SK-N-SH (cell line): ENCODE measurements at regions not wholly inside any gene's neighbourhood (a gene's known extent, or its start where the extent isn't known, plus 50 kb on each side); places are given as distances from the start of the nearest gene placed in this dataset.

Experiments
- CTCF ChIA-PET: fragments of 300-600, 350-600 bp; formaldehyde crosslinking; extraction: SDS; loops from one replicate; lab custom pipeline; 2021; lab: Yijun Ruan, JAX
- POLR2A ChIA-PET: fragments of 350-600 bp; sonication (Branson Sonifier 250); formaldehyde crosslinking; extraction: SDS; loops from one replicate; lab custom pipeline; 2020; ENCODE audit warnings: antibody characterized with exemption, inconsistent platforms; lab: Yijun Ruan, JAX
- DNase-seq: peaks from one replicate; pipeline ENCODE4 v3.0.0; 2012
- H2AFZ ChIP-seq: fragments of 200-600 bp; sonication (generic); 2 replicates; pipeline ENCODE4 v1.8.1; 2016; ENCODE audit warnings: antibody characterized with exemption, mild to moderate bottlenecking, low read depth
- H3F3A ChIP-seq: fragments of 200-600 bp; sonication (generic); replicated peaks from 2 replicates; pipeline ENCODE3; 2016; ENCODE audit warnings: antibody characterized with exemption, mild to moderate bottlenecking; ENCODE audit not compliant: insufficient read depth
- H3K27ac ChIP-seq, 2 experiments: fragments of 200-500 bp in 1 of 2; fragments of 200-600 bp in 1 of 2; sonication (Bioruptor generic) in 1 of 2; sonication (generic), shearing (Covaris generic) in 1 of 2; 2 replicates each; pipeline versions ENCODE4 v1.5.1 to v1.6.1; 2014 to 2016; ENCODE audit warnings: low read depth in 2 of 2, inconsistent platforms in 1 of 2, low read length in 1 of 2, mild to moderate bottlenecking in 1 of 2, mixed read lengths in 1 of 2
- H3K27me3 ChIP-seq: fragments of 200-600 bp; sonication (generic), shearing (Covaris generic); 2 replicates; pipeline ENCODE4 v1.6.1; 2016; ENCODE audit warnings: mixed run types; ENCODE audit not compliant: insufficient read depth
- H3K36me3 ChIP-seq, 2 experiments: fragments of 200-500 bp in 1 of 2; fragments of 200-600 bp in 1 of 2; sonication (Bioruptor generic) in 1 of 2; sonication (generic) in 1 of 2; replicated peaks in 1 of 2; 2 replicates each; pipeline versions ENCODE3 to v1.5.1; 2014 to 2016; ENCODE audit warnings: low read length in 1 of 2, mild to moderate bottlenecking in 1 of 2; ENCODE audit not compliant: insufficient read depth in 2 of 2, control insufficient read depth in 1 of 2
- H3K4me1 ChIP-seq, 2 experiments: fragments of 200-500 bp in 1 of 2; fragments of 200-600 bp in 1 of 2; sonication (Bioruptor generic) in 1 of 2; sonication (generic), shearing (Covaris generic) in 1 of 2; 2 replicates each; pipeline versions ENCODE4 v1.5.1 to v1.6.1; 2014 to 2016; ENCODE audit warnings: low read depth in 1 of 2, low read length in 1 of 2, mixed run types in 1 of 2; ENCODE audit not compliant: insufficient read depth in 2 of 2, control insufficient read depth in 1 of 2
- H3K4me2 ChIP-seq: fragments of 200-600 bp; sonication (generic), shearing (Covaris generic); 2 replicates; pipeline ENCODE4 v1.6.1; 2017; ENCODE audit warnings: mixed run types
- H3K4me3 ChIP-seq, 2 experiments: fragments of 200-500 bp in 1 of 2; fragments of 200-600 bp in 1 of 2; sonication (Bioruptor generic) in 1 of 2; sonication (generic), shearing (Covaris generic) in 1 of 2; 2 replicates each; pipeline versions ENCODE4 v1.5.1 to v1.8.1; 2014 to 2016; ENCODE audit warnings: low read depth in 2 of 2, inconsistent platforms in 1 of 2, low read length in 1 of 2, mild to moderate bottlenecking in 1 of 2, mixed read lengths in 1 of 2, moderate library complexity in 1 of 2
- H3K79me2 ChIP-seq: fragments of 200-600 bp; sonication (generic); 2 replicates; pipeline ENCODE4 v1.8.1; 2017; ENCODE audit warnings: mild to moderate bottlenecking; ENCODE audit not compliant: insufficient read depth
- H3K9ac ChIP-seq: fragments of 200-600 bp; sonication (generic); 2 replicates; pipeline ENCODE4 v1.6.1; 2017; ENCODE audit warnings: mixed run types
- H3K9me2 ChIP-seq: fragments of 200-600 bp; sonication (generic); 2 replicates; pipeline ENCODE4 v1.6.1; 2017; ENCODE audit warnings: mixed run types
- H3K9me3 ChIP-seq: fragments of 200-600 bp; sonication (generic); 2 replicates; pipeline ENCODE4 v1.6.1; 2017; ENCODE audit warnings: mixed run types, mild to moderate bottlenecking, moderate library complexity
- H4K20me1 ChIP-seq: fragments of 200-600 bp; sonication (generic); 2 replicates; pipeline ENCODE4 v1.6.1; 2017; ENCODE audit warnings: mild to moderate bottlenecking, mixed run types; ENCODE audit not compliant: insufficient read depth
- ELF1 ChIP-seq: IDR thresholded peaks from 2 replicates; pipeline ENCODE4 v1.4.0; 2012
- EZH2phosphoT487 ChIP-seq: fragments of 200-600 bp; sonication (generic); IDR thresholded peaks from 2 replicates; pipeline ENCODE4 v1.6.1; 2017; ENCODE audit warnings: low read depth, mixed run types, mild to moderate bottlenecking, antibody characterized with exemption, moderate library complexity, borderline replicate concordance
- FOSL2 ChIP-seq: IDR thresholded peaks from 2 replicates; pipeline ENCODE4 v1.4.0; 2012; ENCODE audit warnings: low read depth, mild to moderate bottlenecking, moderate library complexity, borderline replicate concordance
- FOXJ3 ChIP-seq: sonication (generic); formaldehyde crosslinking; IDR thresholded peaks from 2 replicates; pipeline ENCODE4 v1.5.1; 2020; ENCODE audit warnings: mild to moderate bottlenecking, missing genetic modification reagents
- JUND ChIP-seq: IDR thresholded peaks from 2 replicates; pipeline ENCODE4 v1.4.0; 2012
- MEF2A ChIP-seq: IDR thresholded peaks from 2 replicates; pipeline ENCODE4 v1.4.0; 2012; ENCODE audit warnings: low read depth, borderline replicate concordance
- NFIC ChIP-seq: IDR thresholded peaks from 2 replicates; pipeline ENCODE4 v1.4.0; 2012; ENCODE audit warnings: borderline replicate concordance
- RFX5 ChIP-seq: IDR thresholded peaks from 2 replicates; pipeline ENCODE4 v1.6.1; 2012; ENCODE audit warnings: mild to moderate bottlenecking, improper control_type of control experiment, low read length
- RXRA ChIP-seq: IDR thresholded peaks from 2 replicates; pipeline ENCODE4 v1.4.0; 2012; ENCODE audit warnings: low read depth, mild to moderate bottlenecking, borderline replicate concordance
- SIN3A ChIP-seq: IDR thresholded peaks from 2 replicates; pipeline ENCODE4 v1.6.1; 2012; ENCODE audit warnings: low read depth, mild to moderate bottlenecking, low read length, moderate library complexity, borderline replicate concordance
- SMC3 ChIP-seq: IDR thresholded peaks from 2 replicates; pipeline ENCODE4 v1.6.1; 2012; ENCODE audit warnings: low read depth, low read length, improper control_type of control experiment
- TCF12 ChIP-seq: IDR thresholded peaks from 2 replicates; pipeline ENCODE4 v1.4.0; 2012
- TEAD4 ChIP-seq: IDR thresholded peaks from 2 replicates; pipeline ENCODE4 v1.4.0; 2012; ENCODE audit warnings: mild to moderate bottlenecking, borderline replicate concordance; ENCODE audit not compliant: insufficient read depth
- YY1 ChIP-seq: IDR thresholded peaks from 2 replicates; pipeline ENCODE4 v1.4.0; 2012; ENCODE audit warnings: low read depth, mild to moderate bottlenecking
- ZBTB33 ChIP-seq: IDR thresholded peaks from 2 replicates; pipeline ENCODE4 v1.4.0; 2012; ENCODE audit warnings: low read depth, borderline replicate concordance
- WGBS: methylation state at CpG from one replicate; pipeline ENCODE4 v1.1.6; 2017; ENCODE audit warnings: low lambda C conversion rate; 5-methylcytosine and 5-hydroxymethylcytosine counted together
- TF ChIP-seq, protein P1 (sequence below): fragments of 150-350 bp; IDR thresholded peaks from 2 replicates; pipeline ENCODE4 v1.6.1; 2016; ENCODE audit warnings: mild to moderate bottlenecking, low read depth, low read length
- TF ChIP-seq, protein P2 (sequence below): fragments of 200-600 bp; sonication (generic); IDR thresholded peaks from 2 replicates; pipeline ENCODE4 v1.6.1; 2017; ENCODE audit warnings: antibody characterized with exemption, mild to moderate bottlenecking, moderate library complexity
- TF ChIP-seq, protein P3 (sequence below): fragments of 150-350 bp; IDR thresholded peaks from 2 replicates; pipeline ENCODE4 v1.6.1; 2017; ENCODE audit warnings: antibody characterized with exemption, low read length, low read depth, borderline replicate concordance

DNA sequence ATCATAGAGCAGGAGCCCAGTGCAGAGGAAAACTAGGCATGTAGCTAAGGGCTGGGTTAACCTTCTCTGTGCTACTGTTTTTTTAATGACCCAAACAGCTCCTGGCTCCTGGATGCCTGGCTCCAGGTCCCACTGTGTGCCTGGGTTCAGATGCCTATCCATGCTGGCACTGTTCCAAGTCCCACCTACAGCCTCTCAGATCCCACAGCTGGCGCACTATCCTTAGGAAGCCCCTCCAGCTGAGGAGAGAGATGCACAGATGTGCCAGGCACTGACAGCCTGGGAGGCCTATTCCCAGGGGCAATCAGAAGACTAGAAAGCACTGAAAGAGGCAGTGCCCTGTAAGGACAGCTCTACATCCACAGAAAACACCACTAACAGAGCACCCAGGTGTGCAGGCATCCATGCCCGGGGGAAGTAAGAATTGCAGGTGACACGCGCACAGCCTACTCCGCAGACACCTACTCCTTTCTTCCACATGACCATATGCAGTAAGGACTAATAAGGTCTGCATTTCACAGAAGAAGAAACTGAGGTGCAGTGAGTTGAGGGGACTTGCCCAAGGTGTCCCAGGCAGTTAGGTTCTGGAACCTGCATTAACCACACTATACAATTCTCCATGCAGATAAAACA, 51.2 kb downstream of the PITPNM2 start:
- no peak overlapping the region for H3K4me3 ChIP-seq
- no peaks in the 10 kb centered on the region for H3K79me2 ChIP-seq
- H3F3A ChIP-seq = no peaks in the 10 kb centered on the region
- H3K9ac ChIP-seq = no peak overlapping the region
- H2AFZ ChIP-seq = no peak overlapping the region
- ChIA-PET CTCF (interaction anchor here (0.7 kb wide), 1 partner anchor 21 kb away, joined by 3 read pairs; no protein-coding TSS in a partner anchor), POLR2A (no interaction called here)
- H3K4me2 ChIP-seq = no peak overlapping the region
- peaks cover 0 to 17% of the 10 kb centered on the region in 2 experiments; a peak in 1 of 4 replicates for H3K4me1 ChIP-seq
- 96% methylated on average over 5 of the region's 5 CpGs for WGBS
- H3K9me2 ChIP-seq = no peaks in the 10 kb centered on the region
- H3K9me3 ChIP-seq = no peaks in the 10 kb centered on the region
- H4K20me1 ChIP-seq = no peaks in the 10 kb centered on the region
- no peak overlapping the region for H3K27ac ChIP-seq
- H3K27me3 ChIP-seq = no peaks in the 10 kb centered on the region
- peak; percentile 57 for DNase-seq
- no peaks in the 10 kb centered on the region for H3K36me3 ChIP-seq
- TF ChIP-seq TEAD4 (no peak), RXRA (no peak)

DNA sequence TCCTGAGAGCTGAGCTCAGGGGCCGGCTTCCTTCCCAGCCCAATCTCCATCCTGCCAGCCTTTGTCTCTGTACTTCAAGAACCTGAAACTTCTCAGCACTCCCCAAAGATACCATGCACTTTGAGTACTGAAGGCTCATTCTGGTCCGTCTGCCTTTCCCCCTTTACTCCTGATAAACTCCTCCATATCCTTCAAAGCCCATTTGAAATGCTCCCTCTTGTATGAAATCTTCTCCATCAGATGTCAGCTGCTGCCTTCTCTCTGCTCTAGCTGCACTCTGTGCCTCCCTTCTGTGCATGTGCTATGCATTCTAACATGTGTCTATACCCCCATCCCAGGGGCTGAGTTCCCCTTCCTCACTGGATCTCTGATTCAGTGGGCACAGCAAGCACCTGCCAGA, 52.1 kb downstream of the PITPNM2 start:
- Histone ChIP-seq H4K20me1 (no peaks in the 10 kb centered on the region), H3K27ac (no peak overlapping the region), H3K4me2 (no peak overlapping the region), H3K9ac (no peak overlapping the region), H3K9me2 (no peaks in the 10 kb centered on the region), H3K4me3 (no peak overlapping the region), H3K79me2 (no peaks in the 10 kb centered on the region), H3K36me3 (no peaks in the 10 kb centered on the region), H3K27me3 (no peaks in the 10 kb centered on the region), H3F3A (no peaks in the 10 kb centered on the region), H3K9me3 (no peaks in the 10 kb centered on the region), H2AFZ (no peak overlapping the region), H3K4me1 (peaks cover 0 to 23% of the 10 kb centered on the region in 2 experiments; a peak in 1 of 4 replicates)
- ChIA-PET POLR2A (no interaction called here), CTCF (interaction anchor here (0.6 kb wide), 1 partner anchor 162 kb away, joined by 3 read pairs; no protein-coding TSS in a partner anchor)
- WGBS = 88% methylated on average over 2 of the region's 2 CpGs
- no peak for TF ChIP-seq TCF12
- TF ChIP-seq FOSL2 = no peak
- no peak for TF ChIP-seq SMC3
- no peak for TF ChIP-seq NFIC
- no peak for TF ChIP-seq JUND
- no peak for TF ChIP-seq RFX5
- TF ChIP-seq ZBTB33 = no peak
- TF ChIP-seq FOXJ3 (CRISPR knock-in tag) = no peak
- TF ChIP-seq, protein P1, sequence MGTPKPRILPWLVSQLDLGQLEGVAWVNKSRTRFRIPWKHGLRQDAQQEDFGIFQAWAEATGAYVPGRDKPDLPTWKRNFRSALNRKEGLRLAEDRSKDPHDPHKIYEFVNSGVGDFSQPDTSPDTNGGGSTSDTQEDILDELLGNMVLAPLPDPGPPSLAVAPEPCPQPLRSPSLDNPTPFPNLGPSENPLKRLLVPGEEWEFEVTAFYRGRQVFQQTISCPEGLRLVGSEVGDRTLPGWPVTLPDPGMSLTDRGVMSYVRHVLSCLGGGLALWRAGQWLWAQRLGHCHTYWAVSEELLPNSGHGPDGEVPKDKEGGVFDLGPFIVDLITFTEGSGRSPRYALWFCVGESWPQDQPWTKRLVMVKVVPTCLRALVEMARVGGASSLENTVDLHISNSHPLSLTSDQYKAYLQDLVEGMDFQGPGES = no peak
- no peak for TF ChIP-seq MEF2A
- no peak for TF ChIP-seq ELF1
- no peak for TF ChIP-seq EZH2phosphoT487
- no peak for TF ChIP-seq YY1
- TF ChIP-seq, protein P2, sequence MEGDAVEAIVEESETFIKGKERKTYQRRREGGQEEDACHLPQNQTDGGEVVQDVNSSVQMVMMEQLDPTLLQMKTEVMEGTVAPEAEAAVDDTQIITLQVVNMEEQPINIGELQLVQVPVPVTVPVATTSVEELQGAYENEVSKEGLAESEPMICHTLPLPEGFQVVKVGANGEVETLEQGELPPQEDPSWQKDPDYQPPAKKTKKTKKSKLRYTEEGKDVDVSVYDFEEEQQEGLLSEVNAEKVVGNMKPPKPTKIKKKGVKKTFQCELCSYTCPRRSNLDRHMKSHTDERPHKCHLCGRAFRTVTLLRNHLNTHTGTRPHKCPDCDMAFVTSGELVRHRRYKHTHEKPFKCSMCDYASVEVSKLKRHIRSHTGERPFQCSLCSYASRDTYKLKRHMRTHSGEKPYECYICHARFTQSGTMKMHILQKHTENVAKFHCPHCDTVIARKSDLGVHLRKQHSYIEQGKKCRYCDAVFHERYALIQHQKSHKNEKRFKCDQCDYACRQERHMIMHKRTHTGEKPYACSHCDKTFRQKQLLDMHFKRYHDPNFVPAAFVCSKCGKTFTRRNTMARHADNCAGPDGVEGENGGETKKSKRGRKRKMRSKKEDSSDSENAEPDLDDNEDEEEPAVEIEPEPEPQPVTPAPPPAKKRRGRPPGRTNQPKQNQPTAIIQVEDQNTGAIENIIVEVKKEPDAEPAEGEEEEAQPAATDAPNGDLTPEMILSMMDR = no peak
- TF ChIP-seq SIN3A = no peak
- TF ChIP-seq, protein P3, sequence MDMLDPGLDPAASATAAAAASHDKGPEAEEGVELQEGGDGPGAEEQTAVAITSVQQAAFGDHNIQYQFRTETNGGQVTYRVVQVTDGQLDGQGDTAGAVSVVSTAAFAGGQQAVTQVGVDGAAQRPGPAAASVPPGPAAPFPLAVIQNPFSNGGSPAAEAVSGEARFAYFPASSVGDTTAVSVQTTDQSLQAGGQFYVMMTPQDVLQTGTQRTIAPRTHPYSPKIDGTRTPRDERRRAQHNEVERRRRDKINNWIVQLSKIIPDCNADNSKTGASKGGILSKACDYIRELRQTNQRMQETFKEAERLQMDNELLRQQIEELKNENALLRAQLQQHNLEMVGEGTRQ = no peak
- TF ChIP-seq RXRA = no peak
- DNase-seq = no peak
